Pancreas (tissue), 10 donors: ENCODE measurements at regions not wholly inside any gene's neighbourhood (a gene's known extent, or its start where the extent isn't known, plus 50 kb on each side); places are given as distances from the start of the nearest gene placed in this dataset.

ENCODE experiments used
- ATAC-seq, 4 donors: fragments of 200-7000 bp; cut with Tn5 transposase; one replicate each; pipeline versions ENCODE4 v1.8.0 to v1.9.1; 2020; ENCODE audit warnings: mild to moderate bottlenecking in 4 of 4, moderate library complexity in 4 of 4
- DNase-seq, 6 donors: peaks; one replicate each; pipeline ENCODE4 v3.0.0-alpha.2; 2020
- FAIRE-seq: peaks from 2 replicates; lab custom pipeline; 2012; peaks lifted over from hg19 to GRCh38; lab: Jason Lieb, UNC
- H3K27ac ChIP-seq, 4 donors: fragments of 200-600 bp; sonication (generic); 1 replicate in 3 of 4; 2 replicates in 1 of 4; pipeline versions ENCODE4 v1.5.0 to v1.8.0; 2020
- H3K27me3 ChIP-seq, 4 donors: fragments of 200-600 bp; one replicate each; pipeline ENCODE4 v1.8.0; 2021
- H3K36me3 ChIP-seq, 3 donors: fragments of 200-600 bp; sonication (generic) in 1 of 3; one replicate each; pipeline versions ENCODE4 v1.5.0 to v1.8.0; 2020 to 2021
- H3K4me1 ChIP-seq, 3 donors: fragments of 200-600 bp; one replicate each; pipeline ENCODE4 v1.8.0; 2021
- H3K4me3 ChIP-seq, 4 donors: fragments of 200-600 bp; sonication (generic) in 2 of 4; one replicate each; pipeline versions ENCODE4 v1.5.0 to v1.8.0; 2020 to 2021
- H3K9me3 ChIP-seq, 4 donors: fragments of 200-600 bp; one replicate each; pipeline ENCODE4 v1.8.0; 2021
- CTCF ChIP-seq, 4 donors: fragments of 200-600 bp; sonication (generic) in 3 of 4; IDR thresholded peaks; one replicate each; pipeline versions ENCODE4 v1.5.0 to v1.8.0; 2021; ENCODE audit warnings: antibody characterized with exemption in 4 of 4
- WGBS, 2 donors: extraction: QIAGEN DNeasy Blood & Tissue Kit; methylation state at CpG; one replicate each; pipeline ENCODE4 v1.1.7; 2013; 5-methylcytosine and 5-hydroxymethylcytosine counted together
- intact Hi-C, 3 donors: fragments of 100-400 bp; cut with DNase I; formaldehyde crosslinking; loops; one replicate each; pipeline versions ENCODE4 v1.11.1 to v1.14.2; 2022
- donor health status: healthy with polysubstance abuse.
- donor health status: DM: no; HTN: no; CAD: no; lungs with moderate emphysema.
- donor health status: DM: no; HTN: no; CAD: no.
- donor health status: control.
- donor health status: control.
- donor health status: Bipolar disorder and iron deficiency.
- donor health status: DM: yes; HTN: yes; CAD: no.
- donor health status: DM: no; HTN: no; CAD: no.
- donor health status: DM: no; HTN: no; CAD: no.
- donor health status: DM: yes; HTN: yes; CAD: no.

DNA sequence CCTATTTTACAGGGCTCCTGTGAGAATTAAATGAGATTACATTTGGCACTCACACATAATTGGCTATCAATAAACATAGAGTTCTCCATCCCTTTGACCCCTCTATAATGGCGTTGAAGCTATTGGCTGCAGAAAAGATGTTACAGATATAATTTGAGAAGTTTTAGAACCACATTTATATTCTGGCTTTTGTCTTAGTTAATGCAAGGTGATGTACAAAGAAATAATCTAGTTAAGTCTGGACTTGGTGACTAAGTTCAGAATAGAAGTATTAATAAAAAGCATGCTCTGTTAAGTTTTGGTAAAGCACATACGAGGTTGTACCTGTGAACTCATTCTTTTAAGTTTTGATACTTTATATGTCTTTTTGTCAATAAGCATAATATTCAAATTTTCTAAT, 187.1 kb upstream of the HMGA2 start:
- H3K27ac ChIP-seq: no peak overlapping the region
- no peak for ATAC-seq

GRCh38 chr12:65637774-65638173, 186.5 kb upstream of the HMGA2 start:
- 71 to 85% methylated on average over 5 of the region's 5 CpGs for WGBS, 2 donors
- Histone ChIP-seq H3K27ac (no peak overlapping the region), H3K27me3 (no peaks in the 10 kb centered on the region), H3K4me3 (no peak overlapping the region), H3K9me3 (no peaks in the 10 kb centered on the region), H3K4me1 (no peaks in the 10 kb centered on the region), H3K36me3 (no peaks in the 10 kb centered on the region)
- no peak for ATAC-seq
- DNase-seq: no peak
- intact Hi-C loops: no loop called here
- no peak for FAIRE-seq
- no peak for TF ChIP-seq CTCF (IDR thresholded peaks at IDR 0.05)

More for the DNA sequence above, 187.1 kb upstream of the HMGA2 start:
- Histone ChIP-seq H3K27me3 (no peaks in the 10 kb centered on the region), H3K9me3 (no peaks in the 10 kb centered on the region), H3K4me1 (no peaks in the 10 kb centered on the region), H3K36me3 (no peaks in the 10 kb centered on the region), H3K4me3 (no peak overlapping the region)
- DNase-seq (no peak), FAIRE-seq (no peak)
- 65 to 88% methylated on average over 2 of the region's 2 CpGs for WGBS, 2 donors
- no peak for TF ChIP-seq CTCF (IDR thresholded peaks at IDR 0.05)
- intact Hi-C loops: no loop called here

DNA sequence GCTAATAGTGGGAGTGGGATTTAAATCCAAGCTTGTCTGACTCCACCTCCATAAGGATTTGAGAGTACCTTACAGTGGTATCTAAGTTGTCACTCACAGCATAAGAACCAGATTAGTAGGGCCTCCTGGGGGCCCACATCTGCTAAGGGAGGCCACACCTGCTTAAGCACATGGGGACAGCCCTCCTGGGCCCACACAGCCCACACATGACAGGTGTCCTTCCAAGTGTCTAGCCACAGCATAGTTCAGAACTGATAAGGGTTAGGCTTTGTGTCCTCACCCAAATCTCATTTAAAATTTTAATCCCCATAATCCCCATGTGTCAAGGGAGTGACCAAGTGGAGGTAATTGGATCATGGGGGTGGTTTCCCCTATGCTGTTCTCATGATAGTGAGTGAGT, 186.0 kb upstream of the HMGA2 start:
- TF ChIP-seq CTCF (IDR thresholded peaks at IDR 0.05): no peak
- H3K4me3 ChIP-seq: no peak overlapping the region
- ATAC-seq (no peak), FAIRE-seq (no peak), DNase-seq (no peak)
- intact Hi-C loops: no loop called here
- no peaks in the 10 kb centered on the region for H3K27me3 ChIP-seq
- H3K27ac ChIP-seq: no peak overlapping the region
- H3K36me3 ChIP-seq: no peaks in the 10 kb centered on the region
- H3K9me3 ChIP-seq: no peaks in the 10 kb centered on the region
- H3K4me1 ChIP-seq: no peaks in the 10 kb centered on the region

DNA sequence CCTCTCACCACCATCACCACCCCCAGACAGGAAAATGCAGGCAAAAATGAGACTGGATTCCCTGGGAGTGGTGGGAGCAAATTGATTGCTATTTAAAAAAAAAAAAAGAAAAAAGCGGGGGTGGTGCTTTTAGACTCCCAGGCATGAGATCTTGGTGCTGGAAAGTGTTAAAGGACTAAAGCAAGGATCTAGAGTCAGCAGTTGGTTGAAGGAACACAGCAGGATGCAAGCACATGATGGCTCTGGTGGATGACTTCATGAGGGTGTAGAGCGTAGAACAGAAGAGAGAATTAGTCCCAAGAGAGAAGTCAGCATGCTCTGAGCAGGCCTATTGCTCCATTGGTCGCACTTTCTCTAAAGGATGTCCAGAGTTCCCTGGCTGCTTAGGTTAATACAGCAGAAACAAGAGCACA, 183.8 kb upstream of the HMGA2 start:
- 68 to 79% methylated on average over 3 of the region's 3 CpGs for WGBS, 2 donors
- no peaks in the 10 kb centered on the region for H3K4me1 ChIP-seq
- intact Hi-C loops: no loop called here
- no peak for TF ChIP-seq CTCF (IDR thresholded peaks at IDR 0.05)
- FAIRE-seq: no peak
- DNase-seq: no peak
- no peak overlapping the region for H3K27ac ChIP-seq
- H3K36me3 ChIP-seq: no peaks in the 10 kb centered on the region
- ATAC-seq: peak in 2 of 4 donors; percentile 30 to 35
- no peak overlapping the region for H3K4me3 ChIP-seq
- no peaks in the 10 kb centered on the region for H3K9me3 ChIP-seq
- H3K27me3 ChIP-seq: no peaks in the 10 kb centered on the region

- Histone ChIP-seq H3K9me3 (no peaks in the 10 kb centered on the region), H3K36me3 (no peaks in the 10 kb centered on the region), H3K4me3 (no peak overlapping the region), H3K27me3 (no peaks in the 10 kb centered on the region), H3K4me1 (no peaks in the 10 kb centered on the region), H3K27ac (no peak overlapping the region)
- ATAC-seq (no peak), DNase-seq (no peak), FAIRE-seq (no peak)
- intact Hi-C loops: no loop called here
- no peak for TF ChIP-seq CTCF (IDR thresholded peaks at IDR 0.05)
- 84 to 85% methylated on average over 5 of the region's 5 CpGs for WGBS, 2 donors
These were observed 182.1 kb upstream of the HMGA2 start for GRCh38 chr12:65642061-65642661.
